ENCODE measurements at regions not wholly inside any gene's neighbourhood (a gene's known extent, or its start where the extent isn't known, plus 50 kb on each side); places are given as distances from the start of the nearest gene placed in this dataset.
"Not testable (repeated sequence)": the region's sequence is repeated elsewhere in the genome, so short reads cannot be mapped to it uniquely, and the experiment has no call there.

GRCh38 chr20:56890011-56890410, 260.9 kb downstream of the TFAP2C start:
- DNase-seq: no peak

- DNase-seq: no peak
These were observed 264.3 kb downstream of the TFAP2C start for GRCh38 chr20:56893226-56893917.

- DNase-seq: no peak
These were observed 267.3 kb downstream of the TFAP2C start for GRCh38 chr20:56896447-56896846.

- DNase-seq: no peak
These were observed 268.3 kb downstream of the TFAP2C start for GRCh38 chr20:56897318-56897957.

- no peak for DNase-seq
These were observed 268.8 kb downstream of the TFAP2C start for GRCh38 chr20:56897958-56898349.

GRCh38 chr20:56899506-56899905, 270.4 kb downstream of the TFAP2C start:
- DNase-seq: no peak

- no peak for DNase-seq
These were observed 271.1 kb downstream of the TFAP2C start for GRCh38 chr20:56900252-56900651.

- DNase-seq: no peak
These were observed 274.3 kb downstream of the TFAP2C start for GRCh38 chr20:56903421-56903820.

- DNase-seq: no peak
These were observed 274.8 kb downstream of the TFAP2C start for GRCh38 chr20:56903858-56904257.

- DNase-seq: no peak
These were observed 281.0 kb downstream of the TFAP2C start for GRCh38 chr20:56909918-56910714.

GRCh38 chr20:56911946-56912345, 282.8 kb downstream of the TFAP2C start:
- DNase-seq: no peak

- no peak for DNase-seq
These were observed 285.4 kb downstream of the TFAP2C start for GRCh38 chr20:56914532-56914931.

GRCh38 chr20:56916345-56916622, 287.2 kb downstream of the TFAP2C start:
- no peak for DNase-seq

- DNase-seq: not testable (repeated sequence)
These were observed 290.9 kb downstream of the TFAP2C start for GRCh38 chr20:56920041-56920440.

GRCh38 chr20:56922497-56922896, 293.4 kb downstream of the TFAP2C start:
- no peak for DNase-seq

- no peak for DNase-seq
These were observed 295.4 kb downstream of the TFAP2C start for GRCh38 chr20:56924292-56925081.

- DNase-seq: no peak
These were observed 296.1 kb downstream of the TFAP2C start for GRCh38 chr20:56925082-56925830.

- DNase-seq: no peak
These were observed 296.7 kb downstream of the TFAP2C start for GRCh38 chr20:56925831-56926170.

GRCh38 chr20:56926501-56926900, 297.4 kb downstream of the TFAP2C start:
- no peak for DNase-seq

GRCh38 chr20:56927127-56927526, 298.0 kb downstream of the TFAP2C start:
- DNase-seq: no peak

- DNase-seq: no peak
These were observed 298.9 kb downstream of the TFAP2C start for GRCh38 chr20:56928007-56928406.

- DNase-seq: no peak
These were observed 300.5 kb downstream of the TFAP2C start for GRCh38 chr20:56929606-56930005.

GRCh38 chr20:56930876-56931275, 301.8 kb downstream of the TFAP2C start:
- DNase-seq: no peak
